ENCODE measurements at regions not wholly inside any gene's neighbourhood (a gene's known extent, or its start where the extent isn't known, plus 50 kb on each side); places are given as distances from the start of the nearest gene placed in this dataset.
A peak's percentile ranks its signal among the peaks of the same experiment; 100 is the strongest.
"Not testable (repeated sequence)": the region's sequence is repeated elsewhere in the genome, so short reads cannot be mapped to it uniquely, and the experiment has no call there.

- DNase-seq (ENCODE audit: low spot score): no peak
Observed at GRCh38 chr3:75321060-75321459, 343.1 kb upstream of the FRG2C start.

GRCh38 chr3:75323936-75324335, 340.2 kb upstream of the FRG2C start:
- DNase-seq (ENCODE audit: low spot score): not testable (repeated sequence)

- DNase-seq (ENCODE audit: low spot score): no peak
Observed at GRCh38 chr3:75325716-75326115, 338.4 kb upstream of the FRG2C start.

GRCh38 chr3:75327453-75327852, 336.7 kb upstream of the FRG2C start:
- DNase-seq (ENCODE audit: low spot score): no peak

GRCh38 chr3:75329476-75330097, 334.5 kb upstream of the FRG2C start:
- DNase-seq (ENCODE audit: low spot score): no peak

- not testable (repeated sequence) for DNase-seq (ENCODE audit: low spot score)
Observed at GRCh38 chr3:75330446-75330845, 333.7 kb upstream of the FRG2C start.

GRCh38 chr3:75332090-75332489, 332.0 kb upstream of the FRG2C start:
- DNase-seq (ENCODE audit: low spot score): not testable (repeated sequence)

GRCh38 chr3:75332794-75333193, 331.3 kb upstream of the FRG2C start:
- no peak for DNase-seq (ENCODE audit: low spot score)

GRCh38 chr3:75334299-75334698, 329.8 kb upstream of the FRG2C start:
- DNase-seq (ENCODE audit: low spot score): no peak

GRCh38 chr3:75337226-75337900, 326.8 kb upstream of the FRG2C start:
- DNase-seq (ENCODE audit: low spot score): no peak

- no peak for DNase-seq (ENCODE audit: low spot score)
Observed at GRCh38 chr3:75338342-75338741, 325.8 kb upstream of the FRG2C start.

GRCh38 chr3:75341324-75342067, 322.6 kb upstream of the FRG2C start:
- DNase-seq (ENCODE audit: low spot score): no peak

GRCh38 chr3:75342425-75342824, 321.7 kb upstream of the FRG2C start:
- DNase-seq (ENCODE audit: low spot score): no peak

- DNase-seq (ENCODE audit: low spot score): not testable (repeated sequence)
Observed at GRCh38 chr3:75350536-75350935, 313.6 kb upstream of the FRG2C start.

GRCh38 chr3:75362086-75362784, 301.9 kb upstream of the FRG2C start:
- peak; percentile 18 for DNase-seq (ENCODE audit: low spot score)

GRCh38 chr3:75372964-75373363, 291.2 kb upstream of the FRG2C start:
- not testable (repeated sequence) for DNase-seq (ENCODE audit: low spot score)

- DNase-seq (ENCODE audit: low spot score): not testable (repeated sequence)
Observed at GRCh38 chr3:75379840-75380239, 284.3 kb upstream of the FRG2C start.

- no peak for DNase-seq (ENCODE audit: low spot score)
Observed at GRCh38 chr3:75380276-75380771, 283.8 kb upstream of the FRG2C start.

- DNase-seq (ENCODE audit: low spot score): not testable (repeated sequence)
Observed at GRCh38 chr3:75384016-75384415, 280.1 kb upstream of the FRG2C start.

GRCh38 chr3:75388486-75389124, 275.5 kb upstream of the FRG2C start:
- DNase-seq (ENCODE audit: low spot score): not testable (repeated sequence)

GRCh38 chr3:75393288-75393694, 270.8 kb upstream of the FRG2C start:
- not testable (repeated sequence) for DNase-seq (ENCODE audit: low spot score)

- DNase-seq (ENCODE audit: low spot score): not testable (repeated sequence)
Observed at GRCh38 chr3:75394102-75394501, 270.0 kb upstream of the FRG2C start.

Data from NAMALWA (cell line).